ENCODE measurements at regions not wholly inside any gene's neighbourhood (a gene's known extent, or its start where the extent isn't known, plus 50 kb on each side); places are given as distances from the start of the nearest gene placed in this dataset.

DNA sequence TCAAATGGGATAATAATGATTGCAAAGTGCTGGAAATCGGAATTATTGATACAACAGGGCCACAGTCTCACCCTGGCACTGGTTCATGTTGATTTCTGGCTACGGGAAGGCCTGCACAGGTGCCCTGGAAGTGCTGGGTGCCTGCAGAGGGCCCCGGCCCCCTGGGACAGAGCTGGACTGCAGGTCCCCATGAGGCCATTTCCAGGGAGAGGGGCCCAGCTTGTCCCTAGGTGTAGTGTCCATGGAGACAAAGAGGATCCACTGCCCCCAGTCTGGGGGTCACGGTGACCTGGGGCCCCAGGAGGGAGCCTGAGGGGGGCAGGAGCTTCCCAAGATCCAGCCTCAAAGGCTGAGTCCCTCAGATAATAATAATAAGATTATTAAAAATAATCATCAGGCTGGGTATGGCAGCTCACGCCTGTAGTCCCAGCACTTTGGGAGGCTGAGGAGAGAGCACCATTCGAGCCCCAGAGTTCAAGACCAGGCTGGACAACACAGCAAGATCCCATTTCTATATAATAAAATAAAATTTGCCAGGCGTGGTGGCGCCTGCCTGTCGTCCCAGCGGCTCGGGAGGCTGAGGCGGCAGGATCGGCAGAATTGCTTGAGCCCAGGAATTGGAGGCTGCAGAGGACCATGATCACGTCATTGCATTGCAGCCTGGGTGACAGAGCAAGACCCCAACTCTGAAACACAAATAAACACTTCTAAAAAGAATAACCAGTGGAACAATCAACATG, 98.1 kb downstream of the MICALL2 start:
- TF ChIP-seq, protein P1, sequence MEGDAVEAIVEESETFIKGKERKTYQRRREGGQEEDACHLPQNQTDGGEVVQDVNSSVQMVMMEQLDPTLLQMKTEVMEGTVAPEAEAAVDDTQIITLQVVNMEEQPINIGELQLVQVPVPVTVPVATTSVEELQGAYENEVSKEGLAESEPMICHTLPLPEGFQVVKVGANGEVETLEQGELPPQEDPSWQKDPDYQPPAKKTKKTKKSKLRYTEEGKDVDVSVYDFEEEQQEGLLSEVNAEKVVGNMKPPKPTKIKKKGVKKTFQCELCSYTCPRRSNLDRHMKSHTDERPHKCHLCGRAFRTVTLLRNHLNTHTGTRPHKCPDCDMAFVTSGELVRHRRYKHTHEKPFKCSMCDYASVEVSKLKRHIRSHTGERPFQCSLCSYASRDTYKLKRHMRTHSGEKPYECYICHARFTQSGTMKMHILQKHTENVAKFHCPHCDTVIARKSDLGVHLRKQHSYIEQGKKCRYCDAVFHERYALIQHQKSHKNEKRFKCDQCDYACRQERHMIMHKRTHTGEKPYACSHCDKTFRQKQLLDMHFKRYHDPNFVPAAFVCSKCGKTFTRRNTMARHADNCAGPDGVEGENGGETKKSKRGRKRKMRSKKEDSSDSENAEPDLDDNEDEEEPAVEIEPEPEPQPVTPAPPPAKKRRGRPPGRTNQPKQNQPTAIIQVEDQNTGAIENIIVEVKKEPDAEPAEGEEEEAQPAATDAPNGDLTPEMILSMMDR (IDR thresholded peaks at IDR 0.05 in 4 of 5, conservative IDR thresholded peaks at IDR 0.05 in 1 of 5) = no peak
- TF ChIP-seq POLR2A (IDR thresholded peaks at IDR 0.05) = no peak

Data from gastrocnemius medialis (tissue), 4 donors.